Esophagus (tissue), 2 donors: ENCODE measurements at regions not wholly inside any gene's neighbourhood (a gene's known extent, or its start where the extent isn't known, plus 50 kb on each side); places are given as distances from the start of the nearest gene placed in this dataset.

ENCODE experiments used
- H3K27ac ChIP-seq, 2 donors: one replicate each; pipeline ENCODE4 v1.5.1; 2013; ENCODE audit warnings: low read depth in 2 of 2, mild to moderate bottlenecking in 2 of 2, inconsistent platforms in 1 of 2, low read length in 1 of 2, moderate library complexity in 1 of 2
- H3K27me3 ChIP-seq, 2 donors: one replicate each; pipeline ENCODE4 v1.6.1; 2013; ENCODE audit warnings: low read length in 2 of 2, control low read depth in 1 of 2, mild to moderate bottlenecking in 1 of 2; ENCODE audit not compliant: insufficient read depth in 2 of 2, control insufficient read depth in 1 of 2
- H3K36me3 ChIP-seq, 2 donors: one replicate each; pipeline ENCODE4 v1.6.1; 2013; ENCODE audit warnings: low read length in 1 of 2; ENCODE audit not compliant: control insufficient read depth in 2 of 2, insufficient read depth in 2 of 2
- H3K4me1 ChIP-seq, 2 donors: one replicate each; pipeline ENCODE4 v1.6.1; 2013; ENCODE audit warnings: low read length in 1 of 2; ENCODE audit not compliant: control insufficient read depth in 2 of 2, insufficient read depth in 2 of 2
- H3K4me3 ChIP-seq, 2 donors: one replicate each; pipeline ENCODE4 v1.5.1; 2013; ENCODE audit warnings: low read length in 2 of 2, mild to moderate bottlenecking in 2 of 2, low read depth in 1 of 2, moderate library complexity in 1 of 2
- H3K9me3 ChIP-seq, 2 donors: one replicate each; pipeline ENCODE4 v1.6.1; 2013; ENCODE audit warnings: mild to moderate bottlenecking in 2 of 2, low read depth in 1 of 2, low read length in 1 of 2, moderate library complexity in 1 of 2; ENCODE audit not compliant: control insufficient read depth in 2 of 2, insufficient read depth in 1 of 2
- WGBS, 2 donors: extraction: QIAGEN DNeasy Blood & Tissue Kit; methylation state at CpG; one replicate each; pipeline ENCODE4 v1.1.7; 2013; 5-methylcytosine and 5-hydroxymethylcytosine counted together
- donor health status: healthy with polysubstance abuse.
- donor health status: Bipolar disorder and iron deficiency.

GRCh38 chr4:114287079-114287696 lies 307.7 kb upstream of the ARSJ start:
- Histone ChIP-seq H3K4me3 (no peak overlapping the region), H3K4me1 (no peaks in the 10 kb centered on the region), H3K36me3 (no peaks in the 10 kb centered on the region), H3K27me3 (no peaks in the 10 kb centered on the region), H3K9me3 (no peaks in the 10 kb centered on the region), H3K27ac (no peak overlapping the region)
- WGBS, 2 donors: 68 to 76% methylated on average over 10 of the region's 10 CpGs

GRCh38 chr4:114296126-114296525 lies 302.5 kb upstream of the UGT8 start:
- H3K27me3 ChIP-seq: no peaks in the 10 kb centered on the region
- peaks cover 5% of the 10 kb centered on the region in 2 donors for H3K9me3 ChIP-seq
- no peak overlapping the region for H3K4me3 ChIP-seq
- no peaks in the 10 kb centered on the region for H3K36me3 ChIP-seq
- 94 to 97% methylated on average over 17 of the region's 17 CpGs for WGBS, 2 donors
- H3K4me1 ChIP-seq: no peaks in the 10 kb centered on the region
- no peak overlapping the region for H3K27ac ChIP-seq

- Histone ChIP-seq H3K36me3 (peaks cover 0 to 4% of the 10 kb centered on the region in 2 donors), H3K4me1 (no peaks in the 10 kb centered on the region), H3K27me3 (no peaks in the 10 kb centered on the region), H3K9me3 (no peaks in the 10 kb centered on the region), H3K27ac (no peak overlapping the region), H3K4me3 (no peak overlapping the region)
- 53 to 69% methylated on average over 2 of the region's 2 CpGs for WGBS, 2 donors
Observed at GRCh38 chr4:114302472-114302871, 296.1 kb upstream of the UGT8 start.

- Histone ChIP-seq H3K9me3 (no peaks in the 10 kb centered on the region), H3K36me3 (peaks cover 0 to 4% of the 10 kb centered on the region in 2 donors), H3K4me1 (no peaks in the 10 kb centered on the region), H3K4me3 (no peak overlapping the region), H3K27ac (no peak overlapping the region), H3K27me3 (no peaks in the 10 kb centered on the region)
- 65 to 67% methylated on average over 2 of the region's 2 CpGs for WGBS, 2 donors
Observed at GRCh38 chr4:114304046-114304445, 294.6 kb upstream of the UGT8 start.

GRCh38 chr4:114304567-114304966 lies 294.0 kb upstream of the UGT8 start:
- Histone ChIP-seq H3K4me3 (no peak overlapping the region), H3K27me3 (no peaks in the 10 kb centered on the region), H3K36me3 (peaks cover 0 to 4% of the 10 kb centered on the region in 2 donors), H3K27ac (no peak overlapping the region), H3K4me1 (no peaks in the 10 kb centered on the region), H3K9me3 (no peaks in the 10 kb centered on the region)
- 56 to 60% methylated on average over 1 of the region's 1 CpG for WGBS, 2 donors

- peaks cover 0 to under 1% of the 10 kb centered on the region in 2 donors for H3K36me3 ChIP-seq
- no peak overlapping the region for H3K4me3 ChIP-seq
- 46 to 61% methylated on average over 2 of the region's 2 CpGs for WGBS, 2 donors
- no peak overlapping the region for H3K27ac ChIP-seq
- no peaks in the 10 kb centered on the region for H3K4me1 ChIP-seq
- H3K27me3 ChIP-seq: no peaks in the 10 kb centered on the region
- H3K9me3 ChIP-seq: no peaks in the 10 kb centered on the region
Observed at GRCh38 chr4:114306946-114307345, 291.7 kb upstream of the UGT8 start.

GRCh38 chr4:114310296-114310925 lies 288.2 kb upstream of the UGT8 start:
- H3K36me3 ChIP-seq: no peaks in the 10 kb centered on the region
- H3K4me1 ChIP-seq: no peaks in the 10 kb centered on the region
- H3K27me3 ChIP-seq: no peaks in the 10 kb centered on the region
- H3K4me3 ChIP-seq: no peak overlapping the region
- H3K27ac ChIP-seq: no peak overlapping the region
- H3K9me3 ChIP-seq: no peaks in the 10 kb centered on the region

GRCh38 chr4:114311787-114312186 lies 286.8 kb upstream of the UGT8 start:
- Histone ChIP-seq H3K27me3 (no peaks in the 10 kb centered on the region), H3K4me3 (no peak overlapping the region), H3K36me3 (no peaks in the 10 kb centered on the region), H3K9me3 (no peaks in the 10 kb centered on the region), H3K4me1 (no peaks in the 10 kb centered on the region), H3K27ac (no peak overlapping the region)
- 89 to 94% methylated on average over 4 of the region's 4 CpGs for WGBS, 2 donors

GRCh38 chr4:114312338-114312737 lies 286.3 kb upstream of the UGT8 start:
- no peaks in the 10 kb centered on the region for H3K27me3 ChIP-seq
- WGBS, 2 donors: 67 to 79% methylated on average over 3 of the region's 3 CpGs
- H3K27ac ChIP-seq: no peak overlapping the region
- H3K36me3 ChIP-seq: no peaks in the 10 kb centered on the region
- H3K9me3 ChIP-seq: no peaks in the 10 kb centered on the region
- no peak overlapping the region for H3K4me3 ChIP-seq
- H3K4me1 ChIP-seq: no peaks in the 10 kb centered on the region

- H3K4me1 ChIP-seq: no peaks in the 10 kb centered on the region
- H3K27ac ChIP-seq: no peak overlapping the region
Observed at GRCh38 chr4:114316789-114317188, 281.8 kb upstream of the UGT8 start.

More at GRCh38 chr4:114316789-114317188, 281.8 kb upstream of the UGT8 start:
- H3K9me3 ChIP-seq: no peaks in the 10 kb centered on the region
- H3K4me3 ChIP-seq: no peak overlapping the region
- H3K36me3 ChIP-seq: no peaks in the 10 kb centered on the region
- H3K27me3 ChIP-seq: no peaks in the 10 kb centered on the region
